RPMI7951 (cell line): ENCODE measurements at regions not wholly inside any gene's neighbourhood (a gene's known extent, or its start where the extent isn't known, plus 50 kb on each side); places are given as distances from the start of the nearest gene placed in this dataset.
"Not testable (repeated sequence)": the region's sequence is repeated elsewhere in the genome, so short reads cannot be mapped to it uniquely, and the experiment has no call there.

Experiments
- DNase-seq: peaks from one replicate; pipeline ENCODE4 v3.0.0-alpha.2; 2012; ENCODE audit warnings: low read depth

- peak; percentile 22 for DNase-seq
Observed at GRCh38 chr18:73684647-73685046, 463.0 kb downstream of the FBXO15 start.

GRCh38 chr18:73683409-73684238, 464.0 kb downstream of the FBXO15 start:
- DNase-seq = peak; percentile 90

GRCh38 chr18:73681912-73682311, 465.7 kb downstream of the FBXO15 start:
- DNase-seq = no peak

- no peak for DNase-seq
Observed at GRCh38 chr18:73681398-73681797, 466.2 kb downstream of the FBXO15 start.

GRCh38 chr18:73679941-73680712, 467.5 kb downstream of the FBXO15 start:
- DNase-seq = peak; percentile 72

GRCh38 chr18:73677450-73677849, 470.2 kb downstream of the FBXO15 start:
- DNase-seq = no peak

- DNase-seq = no peak
Observed at GRCh38 chr18:73674125-73674865, 473.3 kb downstream of the FBXO15 start.

GRCh38 chr18:73671480-73671879, 476.2 kb downstream of the FBXO15 start:
- not testable (repeated sequence) for DNase-seq

GRCh38 chr18:73670524-73670923, 477.1 kb downstream of the FBXO15 start:
- peak; percentile 15 for DNase-seq

GRCh38 chr18:73670039-73670438, 477.6 kb downstream of the FBXO15 start:
- DNase-seq = no peak

- DNase-seq = peak; percentile 41
Observed at GRCh38 chr18:73669297-73669696, 478.3 kb downstream of the FBXO15 start.

- no peak for DNase-seq
Observed at GRCh38 chr18:73668051-73668450, 479.6 kb downstream of the FBXO15 start.

GRCh38 chr18:73666772-73667171, 480.9 kb downstream of the FBXO15 start:
- DNase-seq = no peak

GRCh38 chr18:73664896-73665295, 482.7 kb downstream of the FBXO15 start:
- no peak for DNase-seq

- peak; percentile 74 for DNase-seq
Observed at GRCh38 chr18:73663581-73663980, 484.1 kb downstream of the FBXO15 start.

- no peak for DNase-seq
Observed at GRCh38 chr18:73662421-73662820, 485.2 kb downstream of the FBXO15 start.

- DNase-seq = no peak
Observed at GRCh38 chr18:73660931-73661856, 486.4 kb downstream of the FBXO15 start.

- DNase-seq = peak; percentile 52
Observed at GRCh38 chr18:73656691-73657090, 490.9 kb downstream of the FBXO15 start.

GRCh38 chr18:73653827-73654226, 493.8 kb downstream of the FBXO15 start:
- no peak for DNase-seq

GRCh38 chr18:73653251-73653650, 494.4 kb downstream of the FBXO15 start:
- no peak for DNase-seq

GRCh38 chr18:73647391-73647790, 500.2 kb downstream of the FBXO15 start:
- peak; percentile 72 for DNase-seq
